COLO668 (cell line): ENCODE measurements at regions not wholly inside any gene's neighbourhood (a gene's known extent, or its start where the extent isn't known, plus 50 kb on each side); places are given as distances from the start of the nearest gene placed in this dataset.
A peak's percentile ranks its signal among the peaks of the same experiment; 100 is the strongest.

Experiments
- DNase-seq: peaks from one replicate; lab custom pipeline; 2025; ENCODE audit not compliant: unreplicated experiment; lab: John Stamatoyannopoulos, UW

- no peak for DNase-seq
These were observed 354.8 kb downstream of the ETS1 start for GRCh38 chr11:128232588-128232987.

DNA sequence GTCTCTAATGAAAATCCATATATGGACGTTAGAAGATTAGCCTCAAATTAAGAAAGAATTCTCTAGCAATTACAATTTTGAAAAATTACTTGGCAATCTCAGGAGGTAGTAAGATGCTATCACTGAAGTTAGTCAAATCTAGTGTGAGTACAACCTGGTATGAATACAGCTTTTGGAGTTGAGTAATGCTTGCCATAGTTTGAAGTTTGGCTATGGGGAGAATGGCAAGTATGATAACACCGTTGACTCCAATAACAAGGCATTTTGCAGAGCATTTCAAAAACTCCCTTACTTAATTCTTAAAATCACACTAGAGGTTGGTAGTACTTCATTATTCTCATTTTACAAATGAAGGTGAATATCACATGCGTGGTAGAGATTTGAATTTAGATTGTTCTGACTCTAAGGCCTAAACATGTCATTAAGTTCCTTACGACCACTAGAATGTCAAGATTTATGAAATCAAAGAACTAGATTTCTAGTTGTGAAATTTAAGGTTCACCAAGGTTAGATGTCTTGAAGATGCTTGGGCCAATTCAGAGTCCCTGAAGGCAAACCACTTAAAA is 355.4 kb downstream of the ETS1 start:
- no peak for DNase-seq

DNA sequence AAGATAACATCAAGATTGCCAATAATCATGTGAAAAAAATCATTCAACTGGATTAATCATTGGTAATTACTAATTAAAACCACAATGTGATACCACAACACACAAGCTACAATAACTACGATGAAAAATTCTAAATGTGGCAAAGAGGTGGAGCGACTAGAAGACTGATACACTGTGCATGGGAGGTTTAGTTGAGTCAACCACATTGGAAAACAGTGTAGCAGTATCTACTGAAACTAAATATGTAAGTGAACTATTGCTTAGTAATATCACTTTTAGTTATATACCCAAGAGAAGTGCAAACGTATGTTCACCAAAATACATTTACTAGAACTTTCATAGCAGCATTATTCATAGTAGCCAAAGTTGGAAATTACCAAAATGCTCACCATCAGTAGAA is 359.9 kb downstream of the ETS1 start:
- DNase-seq: no peak

GRCh38 chr11:128226106-128226716 is 361.1 kb downstream of the ETS1 start:
- DNase-seq: no peak

GRCh38 chr11:128222245-128222884 is 365.0 kb downstream of the ETS1 start:
- no peak for DNase-seq

DNA sequence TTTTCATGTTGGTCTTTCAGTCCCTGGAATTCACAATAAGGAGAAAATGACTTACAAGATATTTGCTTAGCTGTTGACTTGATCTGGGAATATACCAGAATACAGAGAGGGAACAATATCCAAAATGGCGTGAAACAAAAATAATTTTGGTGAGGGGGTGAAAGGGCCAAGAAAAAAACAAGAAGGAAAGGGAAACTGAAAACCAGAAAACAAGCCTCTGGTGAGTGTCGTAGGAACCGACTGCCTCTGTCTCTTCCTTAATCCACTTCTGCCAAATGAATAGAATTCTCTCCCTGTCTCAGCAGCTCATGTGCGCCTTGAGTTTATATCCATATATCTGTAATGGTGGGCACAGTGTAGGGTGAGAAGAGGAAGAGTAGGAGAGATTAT is 367.6 kb downstream of the ETS1 start:
- DNase-seq: no peak

DNA sequence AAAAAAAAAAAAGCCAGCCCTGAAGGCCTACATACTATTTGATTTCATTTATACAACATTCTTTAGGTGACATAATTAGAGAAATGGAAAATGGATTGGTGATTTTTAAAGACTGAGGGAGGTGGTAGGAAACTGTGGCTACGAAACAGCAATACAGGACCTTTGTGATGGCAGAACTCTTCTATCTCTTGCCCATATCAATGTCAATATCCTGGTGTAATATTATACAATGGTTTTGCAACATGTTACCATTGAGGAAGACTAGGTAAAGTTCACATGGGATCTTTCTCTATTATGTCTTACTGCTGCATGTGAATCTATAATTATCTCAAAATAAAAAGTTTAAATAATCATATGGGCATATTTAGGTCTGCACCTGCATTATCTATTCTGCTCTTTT is 371.2 kb downstream of the ETS1 start:
- no peak for DNase-seq

- DNase-seq: no peak
These were observed 372.0 kb downstream of the ETS1 start for GRCh38 chr11:128215238-128215882.

DNA sequence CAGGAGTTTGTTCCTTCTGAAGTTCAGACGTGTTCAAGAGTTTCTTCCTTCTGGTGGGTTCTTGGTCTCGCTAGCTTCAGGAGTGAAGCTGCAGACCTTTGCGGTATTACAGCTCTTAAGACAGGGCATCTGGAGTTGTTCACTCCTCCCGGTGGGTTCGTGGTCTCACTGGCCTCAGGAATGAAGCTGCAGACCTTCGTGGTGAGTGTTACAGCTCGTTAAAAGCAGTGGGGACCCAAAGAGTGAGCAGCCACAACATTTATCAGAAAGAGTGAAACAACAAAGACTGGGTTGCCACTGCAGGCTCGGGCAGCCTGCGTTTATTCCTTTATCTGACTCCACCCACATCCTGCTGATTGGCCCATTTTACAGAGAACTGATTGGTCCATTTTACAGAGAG is 373.1 kb downstream of the ETS1 start:
- no peak for DNase-seq

GRCh38 chr11:128213461-128213860 is 373.9 kb downstream of the ETS1 start:
- DNase-seq: no peak

- DNase-seq: no peak
These were observed 375.0 kb downstream of the ETS1 start for GRCh38 chr11:128212324-128212723.

DNA sequence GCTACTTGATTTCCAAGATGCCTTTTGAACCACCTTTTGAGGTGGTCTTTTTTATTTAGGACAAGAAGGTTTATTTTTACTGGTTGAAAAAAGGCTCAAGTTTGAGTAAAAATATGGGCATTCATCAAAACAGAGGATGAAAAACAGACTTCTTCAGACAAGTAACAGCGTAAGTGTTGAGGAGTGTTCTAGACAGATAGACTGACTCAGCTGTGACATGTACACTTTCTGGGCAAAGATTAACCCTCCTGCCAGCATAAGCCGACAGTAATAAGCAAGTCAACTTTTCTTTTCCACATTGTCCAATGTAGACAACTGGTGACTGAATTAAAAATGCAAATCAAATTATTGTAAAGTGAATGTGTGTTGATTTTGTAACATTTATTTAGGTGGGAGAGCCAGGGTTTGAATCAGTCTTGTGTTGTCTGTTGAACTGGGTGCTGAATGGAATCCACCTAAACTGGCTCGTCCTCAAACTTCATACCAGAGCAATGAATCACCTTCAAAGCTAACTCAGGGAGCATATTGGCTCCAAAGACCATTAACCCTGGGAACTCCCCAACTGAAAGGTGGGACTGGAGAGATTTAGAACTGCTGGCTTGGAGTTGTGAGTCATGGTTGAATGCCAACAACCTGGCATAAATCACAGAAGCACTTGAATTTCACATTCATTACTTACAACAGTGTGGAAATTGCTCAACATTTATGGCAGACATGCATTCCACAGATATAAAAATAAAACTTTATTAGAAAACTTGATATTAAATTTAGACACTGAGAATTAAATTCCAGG is 377.0 kb downstream of the ETS1 start:
- peak; percentile 9 for DNase-seq

DNA sequence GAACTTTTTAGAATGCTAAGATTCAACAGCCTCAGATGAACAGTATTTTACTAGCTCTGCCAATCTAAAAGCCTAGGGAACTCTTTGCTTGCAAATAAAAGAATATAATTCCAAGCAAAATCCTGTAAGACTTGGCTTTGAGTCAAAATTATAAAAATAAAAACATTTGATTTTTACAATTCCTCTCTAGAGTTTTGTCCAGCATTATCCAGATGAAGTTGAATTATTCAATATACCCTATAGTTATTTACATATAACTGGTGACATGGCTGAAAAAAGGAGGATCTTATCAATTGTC is 378.3 kb downstream of the ETS1 start:
- DNase-seq: no peak

DNA sequence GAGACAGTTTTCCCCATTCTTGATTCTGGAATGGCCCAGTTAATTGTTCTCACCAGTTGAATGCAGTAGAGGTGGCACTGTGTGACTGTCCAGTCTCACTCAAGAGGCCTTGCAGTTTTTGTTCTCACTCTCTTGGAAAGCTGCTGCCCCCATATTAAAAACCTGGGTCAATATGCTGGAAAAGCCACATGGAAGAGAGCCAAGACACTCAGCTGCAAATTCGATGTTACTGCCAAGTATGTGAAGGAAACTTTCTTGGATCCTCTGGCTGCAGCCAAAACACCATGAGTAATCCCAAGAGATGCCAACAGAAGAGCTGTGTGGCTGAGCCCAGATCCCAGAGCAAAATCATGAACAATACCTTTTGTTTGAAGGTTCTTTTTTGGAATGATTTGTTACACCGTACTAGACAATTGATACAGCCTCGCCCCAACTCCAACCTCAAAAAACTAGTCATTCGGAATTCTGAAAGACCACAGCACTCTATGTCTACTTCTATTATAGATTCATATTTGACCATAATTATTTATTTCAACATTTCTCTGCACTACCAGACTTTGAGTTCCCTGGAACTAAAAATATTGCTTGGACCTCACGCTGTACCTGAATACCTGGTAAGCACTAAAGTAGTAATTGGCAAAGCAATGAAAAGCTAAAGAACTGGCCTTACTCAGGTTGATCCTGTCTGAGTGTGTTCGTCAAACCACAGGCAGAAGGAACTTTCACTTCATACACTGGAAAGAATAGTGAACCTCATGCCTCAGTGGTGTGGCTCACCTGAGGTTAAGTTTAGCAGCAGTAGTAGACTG is 378.8 kb downstream of the ETS1 start:
- no peak for DNase-seq

DNA sequence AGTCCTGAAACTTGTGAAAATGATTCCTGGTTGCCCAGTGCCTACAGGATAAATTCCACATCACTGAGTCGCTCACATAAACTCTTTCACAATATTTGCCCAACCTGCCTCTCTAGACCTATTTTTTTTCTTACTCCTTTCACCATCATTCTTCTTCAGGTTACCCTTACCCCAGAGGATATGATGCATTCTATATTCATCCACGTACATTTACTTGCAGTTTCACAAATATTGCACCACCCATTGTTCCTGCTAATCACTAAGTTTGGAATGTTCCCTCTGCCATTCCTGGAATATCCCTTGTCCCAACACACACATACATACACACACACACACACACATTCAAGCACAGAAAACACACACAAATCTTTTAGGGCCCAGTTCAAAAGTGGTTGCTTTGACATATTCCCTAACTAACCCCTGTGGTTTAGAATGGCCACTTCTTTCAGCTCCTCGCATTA is 379.5 kb downstream of the ETS1 start:
- DNase-seq: no peak

- no peak for DNase-seq
These were observed 380.9 kb downstream of the ETS1 start for GRCh38 chr11:128206461-128206860.

DNA sequence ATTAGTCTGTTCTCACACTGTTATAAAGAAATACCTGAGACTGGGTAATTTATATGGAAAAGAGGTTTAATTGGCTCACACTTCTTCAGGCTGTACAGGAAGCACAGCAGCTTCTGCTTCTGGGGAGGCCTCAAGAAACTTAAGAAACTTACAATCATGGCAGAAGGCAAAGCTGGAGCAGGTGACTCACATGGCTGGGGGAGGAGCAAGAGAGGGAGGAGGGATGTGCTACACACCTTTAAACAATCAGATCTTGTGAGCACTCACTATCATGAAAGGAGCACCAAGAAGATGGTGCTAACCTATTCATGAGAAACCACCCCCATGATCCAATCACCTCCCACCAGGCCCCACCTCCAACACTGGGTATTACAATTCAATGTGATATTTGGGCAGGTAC is 381.6 kb downstream of the ETS1 start:
- DNase-seq: no peak

DNA sequence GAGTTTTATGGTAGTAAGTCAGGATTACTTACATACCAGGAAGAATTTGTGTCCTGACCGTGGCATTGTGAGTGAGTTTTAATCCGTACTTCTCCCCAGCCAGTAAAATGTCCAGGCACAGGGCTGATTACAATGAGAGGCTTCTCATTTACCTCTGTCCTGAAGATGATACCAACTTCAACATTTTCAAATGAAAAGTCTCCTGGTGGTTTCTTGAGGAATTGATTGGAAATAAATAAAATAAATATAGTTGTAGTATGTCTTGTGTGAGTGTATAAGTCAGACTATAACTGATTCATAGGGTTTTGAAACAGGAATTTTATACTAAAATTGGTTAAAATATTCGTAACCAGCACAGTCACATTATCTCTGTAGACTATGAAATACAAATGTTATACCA is 382.5 kb downstream of the ETS1 start:
- DNase-seq: no peak

DNA sequence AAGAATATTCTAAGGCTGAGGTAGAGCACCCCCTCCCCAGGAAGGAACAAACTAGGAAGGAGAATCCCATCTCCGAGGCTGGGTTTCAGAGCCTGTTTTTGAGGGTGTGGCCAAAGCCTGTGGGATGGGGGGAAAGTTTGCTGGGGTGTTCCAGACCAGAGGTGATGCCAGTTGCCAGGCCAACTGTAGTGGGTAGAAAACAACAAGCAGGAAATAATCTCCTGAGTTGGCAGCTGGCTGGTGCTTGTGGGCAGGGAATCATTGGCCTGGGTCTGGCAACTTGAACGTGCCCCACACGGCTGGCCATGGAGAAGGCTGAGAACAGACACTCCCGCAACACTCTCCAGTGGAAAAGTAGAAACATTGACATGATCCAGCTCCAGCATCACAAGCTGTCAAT is 385.6 kb downstream of the ETS1 start:
- no peak for DNase-seq

DNA sequence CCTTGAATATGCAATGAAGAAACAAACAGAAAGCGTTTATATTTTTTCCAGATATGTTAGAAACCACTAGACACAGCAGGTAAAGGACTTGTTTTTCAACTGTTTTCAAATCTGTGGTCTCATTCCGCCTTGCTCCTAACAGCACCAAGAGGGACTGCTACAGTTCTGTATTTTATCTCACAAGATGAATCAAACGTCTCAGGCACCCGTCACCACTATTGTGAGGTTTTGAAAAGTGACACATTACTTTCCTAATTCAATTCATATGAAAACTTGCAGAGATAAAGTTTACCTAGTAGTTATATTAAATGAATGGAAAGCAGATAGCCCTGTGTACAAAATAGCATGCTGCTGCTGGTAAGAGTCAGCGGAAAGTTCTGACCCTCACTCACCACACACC is 386.3 kb downstream of the ETS1 start:
- no peak for DNase-seq

DNA sequence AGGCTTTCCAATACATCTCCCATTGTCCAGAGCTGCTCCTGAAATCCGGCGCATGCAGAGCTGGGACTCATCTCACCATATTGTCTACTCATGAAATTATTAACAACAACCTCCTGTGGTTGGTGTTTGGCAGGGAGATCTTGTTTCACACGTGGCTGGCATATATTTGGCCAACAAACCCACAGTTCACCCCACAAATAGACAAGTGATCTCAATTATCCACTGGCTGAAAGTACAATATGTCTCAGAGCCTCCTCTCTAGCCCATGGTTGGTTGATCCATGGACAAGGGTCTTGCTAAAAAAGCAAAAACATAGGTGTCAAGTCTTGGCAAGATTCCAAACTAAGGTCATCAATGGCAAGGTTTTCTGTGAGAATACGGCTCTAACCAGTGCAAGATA is 386.9 kb downstream of the ETS1 start:
- DNase-seq: no peak
